HepG2 (cell line): ENCODE measurements at regions not wholly inside any gene's neighbourhood (a gene's known extent, or its start where the extent isn't known, plus 50 kb on each side); places are given as distances from the start of the nearest gene placed in this dataset.

ENCODE experiments used
- CENPT ChIP-seq: sonication (generic); formaldehyde crosslinking; IDR thresholded peaks from 2 replicates; pipeline ENCODE4 v1.8.0; 2022; ENCODE audit warnings: low read depth, mild to moderate bottlenecking, moderate library complexity, missing genetic modification reagents
- FLYWCH1 ChIP-seq: sonication (generic); formaldehyde crosslinking; IDR thresholded peaks from 2 replicates; pipeline ENCODE4 v1.8.1; 2023; ENCODE audit warnings: mild to moderate bottlenecking, missing genetic modification reagents
- PAX8 ChIP-seq: sonication (generic); formaldehyde crosslinking; IDR thresholded peaks from 2 replicates; pipeline ENCODE4 v1.8.0; 2022; ENCODE audit warnings: mild to moderate bottlenecking, missing genetic modification reagents, borderline replicate concordance
- RXRB ChIP-seq: IDR thresholded peaks from 2 replicates; pipeline ENCODE4 v1.6.1; 2016; ENCODE audit warnings: borderline replicate concordance, missing genetic modification reagents, missing compliant biosample characterization
- ZNF124 ChIP-seq: sonication (generic); formaldehyde crosslinking; IDR thresholded peaks from 2 replicates; pipeline ENCODE4 v1.4.0; 2020; ENCODE audit warnings: missing genetic modification reagents
- TF ChIP-seq, protein P1 (sequence below): sonication (generic); formaldehyde crosslinking; IDR thresholded peaks from one replicate; pipeline ENCODE4 v1.5.1; 2020; ENCODE audit warnings: mild to moderate bottlenecking, missing genetic modification reagents; ENCODE audit errors: not compliant biosample characterization
- TF ChIP-seq, protein P2 (sequence below): sonication (generic); formaldehyde crosslinking; IDR thresholded peaks from 2 replicates; pipeline ENCODE4 v1.8.1; 2023; ENCODE audit warnings: missing genetic modification reagents, inconsistent platforms, borderline replicate concordance
- TF ChIP-seq, protein P3 (sequence below): sonication (generic); IDR thresholded peaks from 2 replicates; pipeline ENCODE4 v1.6.1; 2016; ENCODE audit warnings: low read depth, borderline replicate concordance

DNA sequence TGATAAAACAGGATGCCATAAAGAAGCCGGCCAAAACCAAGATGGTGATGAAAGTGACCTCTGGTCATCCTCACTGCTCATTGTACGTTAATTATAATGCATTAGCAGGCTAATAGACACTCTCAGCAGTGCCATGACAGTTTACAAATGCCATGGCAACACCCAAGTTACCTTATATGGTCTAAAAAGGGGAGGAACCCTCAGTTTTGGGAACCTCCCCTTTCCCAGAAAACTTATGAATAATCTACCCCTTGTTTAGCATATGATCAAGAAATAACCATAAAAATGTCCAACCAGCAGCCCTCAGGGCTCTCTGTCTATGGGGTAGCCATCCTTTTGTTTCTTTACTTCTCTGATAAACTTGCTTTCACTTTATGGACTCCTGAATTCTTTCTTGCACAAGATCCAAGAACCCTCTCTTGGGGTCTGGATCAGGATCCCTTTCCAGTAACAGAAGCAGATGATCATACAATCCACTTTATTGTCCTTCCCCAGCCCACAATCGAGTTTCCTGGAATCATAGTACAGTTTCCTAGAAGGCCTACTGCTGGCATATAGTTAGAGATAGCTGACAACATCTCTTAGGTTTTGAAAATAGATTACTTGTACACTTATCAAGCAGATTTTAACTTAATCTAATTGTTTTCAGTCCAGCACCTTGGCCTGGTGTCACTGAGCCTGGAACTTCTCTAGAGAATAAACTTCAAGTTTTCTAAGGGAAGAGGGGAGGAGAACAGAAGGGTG, 266.7 kb upstream of the HMGA2 start (continued):
- TF ChIP-seq, protein P1, sequence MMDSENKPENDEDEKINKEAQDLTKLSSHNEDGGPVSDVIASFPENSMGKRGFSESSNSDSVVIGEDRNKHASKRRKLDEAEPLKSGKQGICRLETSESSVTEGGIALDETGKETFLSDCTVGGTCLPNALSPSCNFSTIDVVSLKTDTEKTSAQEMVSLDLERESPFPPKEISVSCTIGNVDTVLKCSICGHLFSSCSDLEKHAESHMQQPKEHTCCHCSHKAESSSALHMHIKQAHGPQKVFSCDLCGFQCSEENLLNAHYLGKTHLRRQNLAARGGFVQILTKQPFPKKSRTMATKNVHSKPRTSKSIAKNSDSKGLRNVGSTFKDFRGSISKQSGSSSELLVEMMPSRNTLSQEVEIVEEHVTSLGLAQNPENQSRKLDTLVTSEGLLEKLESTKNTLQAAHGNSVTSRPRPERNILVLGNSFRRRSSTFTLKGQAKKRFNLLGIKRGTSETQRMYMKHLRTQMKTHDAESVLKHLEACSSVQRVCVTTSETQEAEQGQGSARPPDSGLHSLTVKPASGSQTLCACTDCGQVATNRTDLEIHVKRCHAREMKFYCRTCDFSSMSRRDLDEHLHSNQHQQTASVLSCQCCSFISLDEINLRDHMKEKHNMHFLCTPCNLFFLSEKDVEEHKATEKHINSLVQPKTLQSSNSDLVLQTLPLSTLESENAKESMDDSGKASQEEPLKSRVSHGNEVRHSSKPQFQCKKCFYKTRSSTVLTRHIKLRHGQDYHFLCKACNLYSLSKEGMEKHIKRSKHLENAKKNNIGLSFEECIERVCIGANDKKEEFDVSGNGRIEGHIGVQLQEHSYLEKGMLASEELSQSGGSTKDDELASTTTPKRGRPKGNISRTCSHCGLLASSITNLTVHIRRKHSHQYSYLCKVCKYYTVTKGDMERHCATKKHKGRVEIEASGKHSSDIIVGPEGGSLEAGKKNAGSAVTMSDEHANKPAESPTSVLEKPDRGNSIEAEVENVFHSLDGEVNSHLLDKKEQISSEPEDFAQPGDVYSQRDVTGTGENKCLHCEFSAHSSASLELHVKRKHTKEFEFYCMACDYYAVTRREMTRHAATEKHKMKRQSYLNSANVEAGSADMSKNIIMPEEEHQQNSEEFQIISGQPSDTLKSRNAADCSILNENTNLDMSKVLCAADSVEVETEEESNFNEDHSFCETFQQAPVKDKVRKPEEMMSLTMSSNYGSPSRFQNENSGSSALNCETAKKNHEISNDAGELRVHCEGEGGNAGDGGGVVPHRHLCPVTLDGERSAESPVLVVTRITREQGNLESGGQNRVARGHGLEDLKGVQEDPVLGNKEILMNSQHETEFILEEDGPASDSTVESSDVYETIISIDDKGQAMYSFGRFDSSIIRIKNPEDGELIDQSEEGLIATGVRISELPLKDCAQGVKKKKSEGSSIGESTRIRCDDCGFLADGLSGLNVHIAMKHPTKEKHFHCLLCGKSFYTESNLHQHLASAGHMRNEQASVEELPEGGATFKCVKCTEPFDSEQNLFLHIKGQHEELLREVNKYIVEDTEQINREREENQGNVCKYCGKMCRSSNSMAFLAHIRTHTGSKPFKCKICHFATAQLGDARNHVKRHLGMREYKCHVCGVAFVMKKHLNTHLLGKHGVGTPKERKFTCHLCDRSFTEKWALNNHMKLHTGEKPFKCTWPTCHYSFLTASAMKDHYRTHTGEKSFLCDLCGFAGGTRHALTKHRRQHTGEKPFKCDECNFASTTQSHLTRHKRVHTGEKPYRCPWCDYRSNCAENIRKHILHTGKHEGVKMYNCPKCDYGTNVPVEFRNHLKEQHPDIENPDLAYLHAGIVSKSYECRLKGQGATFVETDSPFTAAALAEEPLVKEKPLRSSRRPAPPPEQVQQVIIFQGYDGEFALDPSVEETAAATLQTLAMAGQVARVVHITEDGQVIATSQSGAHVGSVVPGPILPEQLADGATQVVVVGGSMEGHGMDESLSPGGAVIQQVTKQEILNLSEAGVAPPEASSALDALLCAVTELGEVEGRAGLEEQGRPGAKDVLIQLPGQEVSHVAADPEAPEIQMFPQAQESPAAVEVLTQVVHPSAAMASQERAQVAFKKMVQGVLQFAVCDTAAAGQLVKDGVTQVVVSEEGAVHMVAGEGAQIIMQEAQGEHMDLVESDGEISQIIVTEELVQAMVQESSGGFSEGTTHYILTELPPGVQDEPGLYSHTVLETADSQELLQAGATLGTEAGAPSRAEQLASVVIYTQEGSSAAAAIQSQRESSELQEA (CRISPR knock-in tag), result no peak
- TF ChIP-seq PAX8 (CRISPR knock-in tag), result no peak
- TF ChIP-seq, protein P2, sequence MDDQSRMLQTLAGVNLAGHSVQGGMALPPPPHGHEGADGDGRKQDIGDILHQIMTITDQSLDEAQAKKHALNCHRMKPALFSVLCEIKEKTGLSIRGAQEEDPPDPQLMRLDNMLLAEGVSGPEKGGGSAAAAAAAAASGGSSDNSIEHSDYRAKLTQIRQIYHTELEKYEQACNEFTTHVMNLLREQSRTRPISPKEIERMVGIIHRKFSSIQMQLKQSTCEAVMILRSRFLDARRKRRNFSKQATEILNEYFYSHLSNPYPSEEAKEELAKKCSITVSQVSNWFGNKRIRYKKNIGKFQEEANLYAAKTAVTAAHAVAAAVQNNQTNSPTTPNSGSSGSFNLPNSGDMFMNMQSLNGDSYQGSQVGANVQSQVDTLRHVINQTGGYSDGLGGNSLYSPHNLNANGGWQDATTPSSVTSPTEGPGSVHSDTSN, result no peak
- no peak for TF ChIP-seq FLYWCH1 (CRISPR knock-in tag)
- TF ChIP-seq, protein P3, sequence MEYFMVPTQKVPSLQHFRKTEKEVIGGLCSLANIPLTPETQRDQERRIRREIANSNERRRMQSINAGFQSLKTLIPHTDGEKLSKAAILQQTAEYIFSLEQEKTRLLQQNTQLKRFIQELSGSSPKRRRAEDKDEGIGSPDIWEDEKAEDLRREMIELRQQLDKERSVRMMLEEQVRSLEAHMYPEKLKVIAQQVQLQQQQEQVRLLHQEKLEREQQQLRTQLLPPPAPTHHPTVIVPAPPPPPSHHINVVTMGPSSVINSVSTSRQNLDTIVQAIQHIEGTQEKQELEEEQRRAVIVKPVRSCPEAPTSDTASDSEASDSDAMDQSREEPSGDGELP, result no peak
- no peak for TF ChIP-seq RXRB
- TF ChIP-seq CENPT (CRISPR knock-in tag), result no peak
- TF ChIP-seq ZNF124 (CRISPR knock-in tag), result no peak
- TF ChIP-seq, all 625 proteins: peak for 0
